Ishikawa (cell line): ENCODE measurements at regions not wholly inside any gene's neighbourhood (a gene's known extent, or its start where the extent isn't known, plus 50 kb on each side); places are given as distances from the start of the nearest gene placed in this dataset.

Source experiments
- CEBPB ChIP-seq: IDR thresholded peaks from 2 replicates; pipeline ENCODE4 v1.6.1; 2012
- CREB1 ChIP-seq: IDR thresholded peaks from 2 replicates; pipeline ENCODE4 v1.6.1; 2012; ENCODE audit warnings: low read depth
- EGR1 ChIP-seq: IDR thresholded peaks from 2 replicates; pipeline ENCODE4 v1.6.1; 2012
- EP300 ChIP-seq: IDR thresholded peaks from 2 replicates; pipeline ENCODE4 v1.6.1; 2012; ENCODE audit warnings: borderline replicate concordance
- FOXM1 ChIP-seq: IDR thresholded peaks from 2 replicates; pipeline ENCODE4 v1.6.1; 2012; ENCODE audit warnings: low read depth, borderline replicate concordance
- NFIC ChIP-seq: IDR thresholded peaks from 2 replicates; pipeline ENCODE4 v1.6.1; 2012
- RAD21 ChIP-seq: IDR thresholded peaks from 2 replicates; pipeline ENCODE4 v1.6.1; 2012; ENCODE audit warnings: low read depth
- TAF1 ChIP-seq: IDR thresholded peaks from 2 replicates; pipeline ENCODE4 v1.6.1; 2012; ENCODE audit warnings: low read depth, mild to moderate bottlenecking
- TCF12 ChIP-seq: IDR thresholded peaks from 2 replicates; pipeline ENCODE4 v1.6.1; 2012; ENCODE audit warnings: low read depth
- TEAD4 ChIP-seq: IDR thresholded peaks from 2 replicates; pipeline ENCODE4 v1.6.1; 2012
- YY1 ChIP-seq: IDR thresholded peaks from 2 replicates; pipeline ENCODE4 v1.6.1; 2012; ENCODE audit warnings: low read depth
- ZBTB7A ChIP-seq: IDR thresholded peaks from 2 replicates; pipeline ENCODE4 v1.6.1; 2012; ENCODE audit warnings: low read depth
- TF ChIP-seq, protein P1 (sequence below): IDR thresholded peaks from 2 replicates; pipeline ENCODE4 v1.6.1; 2012; ENCODE audit warnings: low read depth, mild to moderate bottlenecking
- TF ChIP-seq, protein P2 (sequence below): IDR thresholded peaks from 2 replicates; pipeline ENCODE4 v1.6.1; 2012
- TF ChIP-seq, protein P3 (sequence below): IDR thresholded peaks from 2 replicates; pipeline ENCODE4 v1.6.1; 2012

DNA sequence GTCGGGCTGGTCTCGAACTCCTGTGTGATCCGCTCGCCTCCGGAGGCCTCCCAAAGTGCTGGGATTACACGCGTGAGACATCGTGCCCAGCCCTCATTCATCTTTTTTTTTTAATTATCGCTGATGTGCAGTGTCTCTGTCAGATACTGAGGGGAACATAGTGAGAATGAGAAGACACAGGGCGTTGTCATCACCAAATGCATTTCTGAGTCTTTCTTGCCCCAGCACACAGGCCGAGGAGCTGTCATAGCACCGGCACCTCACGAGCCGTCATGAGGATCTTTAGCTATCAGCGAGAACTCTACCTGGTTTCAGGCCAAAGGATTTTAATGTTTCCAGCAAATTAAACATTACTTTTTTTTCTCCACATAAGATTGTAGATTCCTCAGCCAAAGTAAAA, 548.0 kb upstream of the SOX11 start:
- TF ChIP-seq NFIC: no peak

DNA sequence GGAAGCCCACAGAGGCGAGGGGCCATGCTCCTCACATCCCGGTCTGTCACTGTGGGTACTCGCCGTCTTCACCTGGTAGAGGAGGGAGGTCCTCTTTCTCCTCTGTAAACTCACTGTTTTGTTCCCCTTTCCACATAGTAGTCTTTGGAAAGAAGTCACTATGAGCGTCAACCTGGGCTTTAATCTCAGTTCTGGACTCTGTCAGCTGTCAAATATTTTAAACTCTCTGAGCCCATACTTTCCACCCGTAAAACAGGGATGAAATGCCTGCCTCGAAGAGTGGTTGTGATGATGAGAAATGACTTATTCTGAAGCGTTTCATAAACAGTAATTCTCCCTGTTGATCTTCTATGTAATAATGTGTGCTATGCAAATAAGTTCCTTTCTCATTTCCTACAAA, 547.1 kb upstream of the SOX11 start:
- TF ChIP-seq TAF1: no peak
- TF ChIP-seq CREB1: no peak
- TF ChIP-seq, protein P1, sequence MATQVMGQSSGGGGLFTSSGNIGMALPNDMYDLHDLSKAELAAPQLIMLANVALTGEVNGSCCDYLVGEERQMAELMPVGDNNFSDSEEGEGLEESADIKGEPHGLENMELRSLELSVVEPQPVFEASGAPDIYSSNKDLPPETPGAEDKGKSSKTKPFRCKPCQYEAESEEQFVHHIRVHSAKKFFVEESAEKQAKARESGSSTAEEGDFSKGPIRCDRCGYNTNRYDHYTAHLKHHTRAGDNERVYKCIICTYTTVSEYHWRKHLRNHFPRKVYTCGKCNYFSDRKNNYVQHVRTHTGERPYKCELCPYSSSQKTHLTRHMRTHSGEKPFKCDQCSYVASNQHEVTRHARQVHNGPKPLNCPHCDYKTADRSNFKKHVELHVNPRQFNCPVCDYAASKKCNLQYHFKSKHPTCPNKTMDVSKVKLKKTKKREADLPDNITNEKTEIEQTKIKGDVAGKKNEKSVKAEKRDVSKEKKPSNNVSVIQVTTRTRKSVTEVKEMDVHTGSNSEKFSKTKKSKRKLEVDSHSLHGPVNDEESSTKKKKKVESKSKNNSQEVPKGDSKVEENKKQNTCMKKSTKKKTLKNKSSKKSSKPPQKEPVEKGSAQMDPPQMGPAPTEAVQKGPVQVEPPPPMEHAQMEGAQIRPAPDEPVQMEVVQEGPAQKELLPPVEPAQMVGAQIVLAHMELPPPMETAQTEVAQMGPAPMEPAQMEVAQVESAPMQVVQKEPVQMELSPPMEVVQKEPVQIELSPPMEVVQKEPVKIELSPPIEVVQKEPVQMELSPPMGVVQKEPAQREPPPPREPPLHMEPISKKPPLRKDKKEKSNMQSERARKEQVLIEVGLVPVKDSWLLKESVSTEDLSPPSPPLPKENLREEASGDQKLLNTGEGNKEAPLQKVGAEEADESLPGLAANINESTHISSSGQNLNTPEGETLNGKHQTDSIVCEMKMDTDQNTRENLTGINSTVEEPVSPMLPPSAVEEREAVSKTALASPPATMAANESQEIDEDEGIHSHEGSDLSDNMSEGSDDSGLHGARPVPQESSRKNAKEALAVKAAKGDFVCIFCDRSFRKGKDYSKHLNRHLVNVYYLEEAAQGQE: no peak
- TF ChIP-seq NFIC: no peak
- TF ChIP-seq RAD21: no peak
- no peak for TF ChIP-seq FOXM1
- TF ChIP-seq TEAD4: no peak
- TF ChIP-seq EP300: no peak
- no peak for TF ChIP-seq ZBTB7A
- TF ChIP-seq YY1: no peak
- TF ChIP-seq, protein P2, sequence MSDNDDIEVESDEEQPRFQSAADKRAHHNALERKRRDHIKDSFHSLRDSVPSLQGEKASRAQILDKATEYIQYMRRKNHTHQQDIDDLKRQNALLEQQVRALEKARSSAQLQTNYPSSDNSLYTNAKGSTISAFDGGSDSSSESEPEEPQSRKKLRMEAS: no peak

DNA sequence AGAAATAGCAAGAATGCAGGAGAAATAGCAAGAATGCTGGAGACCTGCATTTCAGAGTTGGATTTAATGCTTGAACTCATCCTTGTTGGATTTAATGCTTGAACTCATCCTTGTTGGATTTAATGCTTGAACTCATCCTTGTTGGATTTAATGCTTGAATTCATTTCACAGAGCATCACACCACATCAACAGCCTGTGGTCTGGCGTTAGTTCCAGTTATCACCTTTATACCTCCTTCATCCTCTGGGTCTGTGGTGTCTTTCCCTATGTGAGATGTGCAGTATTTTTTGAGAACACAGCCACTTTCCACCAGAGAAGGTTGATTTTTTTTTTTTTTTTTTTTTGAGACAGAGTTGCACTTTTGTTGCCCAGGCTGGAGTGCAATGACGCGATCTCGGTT, 546.4 kb upstream of the SOX11 start:
- no peak for TF ChIP-seq RAD21
- no peak for TF ChIP-seq TCF12
- TF ChIP-seq, protein P3, sequence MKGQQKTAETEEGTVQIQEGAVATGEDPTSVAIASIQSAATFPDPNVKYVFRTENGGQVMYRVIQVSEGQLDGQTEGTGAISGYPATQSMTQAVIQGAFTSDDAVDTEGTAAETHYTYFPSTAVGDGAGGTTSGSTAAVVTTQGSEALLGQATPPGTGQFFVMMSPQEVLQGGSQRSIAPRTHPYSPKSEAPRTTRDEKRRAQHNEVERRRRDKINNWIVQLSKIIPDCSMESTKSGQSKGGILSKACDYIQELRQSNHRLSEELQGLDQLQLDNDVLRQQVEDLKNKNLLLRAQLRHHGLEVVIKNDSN: no peak
- TF ChIP-seq, protein P1: no peak
- TF ChIP-seq EGR1: no peak
- no peak for TF ChIP-seq CREB1
- no peak for TF ChIP-seq FOXM1
- no peak for TF ChIP-seq NFIC
- TF ChIP-seq YY1: no peak
- no peak for TF ChIP-seq ZBTB7A
- TF ChIP-seq TEAD4: no peak
- no peak for TF ChIP-seq EP300
- TF ChIP-seq CEBPB: no peak
- no peak for TF ChIP-seq TAF1
- TF ChIP-seq, protein P2: no peak

DNA sequence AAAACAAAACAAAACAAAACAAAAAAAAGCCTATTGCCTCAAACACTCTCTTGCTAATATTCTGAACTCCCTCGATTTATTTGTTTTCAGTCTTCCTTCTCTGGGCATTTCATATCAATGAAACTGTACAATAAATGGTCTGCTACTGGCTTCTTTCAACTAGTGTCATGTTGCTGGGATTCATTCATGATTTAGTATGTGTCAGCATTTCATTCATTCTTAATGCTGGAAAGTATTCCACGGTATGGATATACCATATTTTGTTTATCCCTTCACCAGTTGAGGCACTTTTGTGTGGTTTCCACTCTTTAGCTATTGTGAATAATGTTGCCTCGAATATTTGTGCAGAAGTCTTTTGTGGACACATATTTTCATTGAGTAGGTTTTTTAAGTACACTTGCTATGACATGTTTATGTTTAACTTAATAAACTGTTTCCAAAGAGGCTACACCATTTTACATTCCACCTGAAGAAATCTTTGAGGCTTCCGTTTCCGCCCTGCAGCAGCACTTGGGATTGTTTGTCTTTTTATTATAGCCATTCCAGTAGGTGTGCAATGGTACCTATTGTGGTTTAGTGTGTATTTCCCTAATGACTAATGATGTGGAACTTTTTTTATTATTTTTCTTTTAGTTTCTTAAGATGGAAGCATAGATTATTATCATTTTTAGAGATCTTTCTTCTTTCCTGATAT, 543.6 kb upstream of the SOX11 start:
- TF ChIP-seq EP300: no peak
- TF ChIP-seq FOXM1: no peak
- no peak for TF ChIP-seq TAF1

DNA sequence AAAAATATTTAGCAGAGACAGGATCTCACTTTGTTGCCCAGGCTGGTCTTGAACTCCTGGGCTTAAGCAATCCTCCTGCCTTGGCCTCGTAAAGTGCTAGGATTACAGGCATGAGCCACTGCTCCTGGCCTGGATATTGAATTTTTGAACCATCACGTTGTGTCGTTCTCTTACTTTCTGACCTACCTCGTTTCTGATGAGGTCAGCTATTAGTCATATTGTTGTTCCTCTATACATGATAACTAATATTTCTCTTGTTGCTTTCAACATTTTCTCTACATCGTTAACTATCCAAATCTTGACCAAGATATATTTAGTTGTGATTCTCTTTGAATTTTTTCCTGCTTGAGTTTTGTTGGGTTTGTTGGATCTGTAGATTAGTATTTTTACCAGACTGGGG, 541.3 kb upstream of the SOX11 start:
- no peak for TF ChIP-seq TCF12
- no peak for TF ChIP-seq YY1
- TF ChIP-seq TEAD4: no peak
- TF ChIP-seq, protein P3: no peak
- TF ChIP-seq FOXM1: no peak
- no peak for TF ChIP-seq ZBTB7A
- no peak for TF ChIP-seq TAF1
- TF ChIP-seq EP300: no peak
- TF ChIP-seq CREB1: no peak
- TF ChIP-seq, protein P2: no peak
- TF ChIP-seq, protein P1: no peak
- no peak for TF ChIP-seq CEBPB
- TF ChIP-seq RAD21: no peak
- no peak for TF ChIP-seq NFIC
- no peak for TF ChIP-seq EGR1
